Parathyroid adenoma (tissue), 2 donors: ENCODE measurements at regions not wholly inside any gene's neighbourhood (a gene's known extent, or its start where the extent isn't known, plus 50 kb on each side); places are given as distances from the start of the nearest gene placed in this dataset.

Source experiments
- H2AFZ ChIP-seq: fragments of 300-600 bp; sonication (generic); one replicate; pipeline ENCODE4 v1.7.0; 2017; ENCODE audit warnings: antibody characterized with exemption, mild to moderate bottlenecking
- H3K27ac ChIP-seq: fragments of 300-600 bp; sonication (generic); one replicate; pipeline ENCODE4 v1.7.0; 2017
- H3K27me3 ChIP-seq: fragments of 300-600 bp; sonication (generic); one replicate; pipeline ENCODE4 v1.7.0; 2017; ENCODE audit warnings: low read length; ENCODE audit not compliant: control insufficient read depth, insufficient read depth
- H3K36me3 ChIP-seq: fragments of 300-600 bp; sonication (generic); one replicate; pipeline ENCODE4 v1.7.0; 2017; ENCODE audit warnings: low read length; ENCODE audit not compliant: control insufficient read depth, insufficient read depth
- H3K4me1 ChIP-seq: fragments of 300-600 bp; sonication (generic); one replicate; pipeline ENCODE4 v1.7.0; 2017; ENCODE audit warnings: control low read depth
- H3K4me2 ChIP-seq: fragments of 300-600 bp; sonication (generic); one replicate; pipeline ENCODE4 v1.7.0; 2017; ENCODE audit warnings: low read length
- H3K4me3 ChIP-seq: fragments of 300-600 bp; sonication (generic); one replicate; pipeline ENCODE4 v1.7.0; 2017; ENCODE audit warnings: low read depth, low read length
- H3K79me2 ChIP-seq: fragments of 300-600 bp; sonication (generic); one replicate; pipeline ENCODE4 v1.7.0; 2017; ENCODE audit warnings: control low read depth
- H3K9ac ChIP-seq: fragments of 300-600 bp; sonication (generic); one replicate; pipeline ENCODE4 v1.7.0; 2017; ENCODE audit warnings: mild to moderate bottlenecking
- H3K9me3 ChIP-seq: fragments of 300-600 bp; sonication (generic); one replicate; pipeline ENCODE4 v1.7.0; 2017; ENCODE audit warnings: low read length; ENCODE audit not compliant: control insufficient read depth
- CTCF ChIP-seq: fragments of 300-600 bp; sonication (generic); IDR thresholded peaks from one replicate; pipeline ENCODE4 v1.7.0; 2017; ENCODE audit warnings: antibody characterized with exemption, mild to moderate bottlenecking
- donor health status: primary hyperparathyroidism.

GRCh38 chr1:116819081-116819480 is 64.9 kb downstream of the CD2 start:
- no peak overlapping the region for H3K27ac ChIP-seq

GRCh38 chr1:116820369-116820768 is 66.1 kb downstream of the CD2 start:
- Histone ChIP-seq H3K27ac (no peak overlapping the region), H3K9ac (no peak overlapping the region), H3K9me3 (no peaks in the 10 kb centered on the region), H2AFZ (peak overlapping the region; percentile 28), H3K4me3 (no peak overlapping the region), H3K27me3 (no peaks in the 10 kb centered on the region), H3K4me1 (no peaks in the 10 kb centered on the region), H3K4me2 (no peak overlapping the region), H3K36me3 (no peaks in the 10 kb centered on the region), H3K79me2 (no peaks in the 10 kb centered on the region)
- no peak for TF ChIP-seq CTCF

More at GRCh38 chr1:116819081-116819480, 64.9 kb downstream of the CD2 start:
- Histone ChIP-seq H2AFZ (no peak overlapping the region), H3K27me3 (no peaks in the 10 kb centered on the region), H3K36me3 (no peaks in the 10 kb centered on the region), H3K4me1 (no peaks in the 10 kb centered on the region), H3K9ac (no peak overlapping the region), H3K4me3 (no peak overlapping the region), H3K9me3 (no peaks in the 10 kb centered on the region), H3K4me2 (no peak overlapping the region), H3K79me2 (no peaks in the 10 kb centered on the region)
- TF ChIP-seq CTCF: no peak

- Histone ChIP-seq H3K9ac (no peak overlapping the region), H3K79me2 (no peaks in the 10 kb centered on the region), H3K36me3 (no peaks in the 10 kb centered on the region), H3K9me3 (no peaks in the 10 kb centered on the region), H2AFZ (no peak overlapping the region), H3K4me3 (no peak overlapping the region), H3K27ac (no peak overlapping the region), H3K4me1 (no peaks in the 10 kb centered on the region), H3K4me2 (no peak overlapping the region), H3K27me3 (no peaks in the 10 kb centered on the region)
- TF ChIP-seq CTCF: no peak
These were observed 67.5 kb downstream of the CD2 start for GRCh38 chr1:116821763-116822162.

- Histone ChIP-seq H3K4me2 (no peak overlapping the region), H3K4me3 (no peak overlapping the region), H3K9me3 (no peaks in the 10 kb centered on the region), H3K27me3 (no peaks in the 10 kb centered on the region), H3K79me2 (no peaks in the 10 kb centered on the region), H3K36me3 (no peaks in the 10 kb centered on the region), H3K9ac (no peak overlapping the region), H3K4me1 (no peaks in the 10 kb centered on the region), H2AFZ (no peak overlapping the region), H3K27ac (no peak overlapping the region)
- TF ChIP-seq CTCF: no peak
These were observed 70.5 kb downstream of the CD2 start for GRCh38 chr1:116824631-116825206.

- Histone ChIP-seq H3K9me3 (no peaks in the 10 kb centered on the region), H3K27me3 (no peaks in the 10 kb centered on the region), H3K27ac (no peak overlapping the region), H3K4me3 (no peak overlapping the region), H2AFZ (no peak overlapping the region), H3K9ac (no peak overlapping the region), H3K4me1 (no peaks in the 10 kb centered on the region), H3K79me2 (no peaks in the 10 kb centered on the region), H3K4me2 (no peak overlapping the region), H3K36me3 (no peaks in the 10 kb centered on the region)
- TF ChIP-seq CTCF: no peak
These were observed 71.0 kb downstream of the CD2 start for GRCh38 chr1:116825207-116825719.
